NK-92 treated with Interleukin-12 subunit alpha and Interleukin-12 subunit beta, amount 100 ng/mL, for 24 hours (cell line): ENCODE measurements at regions not wholly inside any gene's neighbourhood (a gene's known extent, or its start where the extent isn't known, plus 50 kb on each side); places are given as distances from the start of the nearest gene placed in this dataset.
"Not testable (repeated sequence)": the region's sequence is repeated elsewhere in the genome, so short reads cannot be mapped to it uniquely, and the experiment has no call there.

Source experiments
- DNase-seq: peaks from one replicate; lab custom pipeline; 2025; lab: John Stamatoyannopoulos, UW

DNA sequence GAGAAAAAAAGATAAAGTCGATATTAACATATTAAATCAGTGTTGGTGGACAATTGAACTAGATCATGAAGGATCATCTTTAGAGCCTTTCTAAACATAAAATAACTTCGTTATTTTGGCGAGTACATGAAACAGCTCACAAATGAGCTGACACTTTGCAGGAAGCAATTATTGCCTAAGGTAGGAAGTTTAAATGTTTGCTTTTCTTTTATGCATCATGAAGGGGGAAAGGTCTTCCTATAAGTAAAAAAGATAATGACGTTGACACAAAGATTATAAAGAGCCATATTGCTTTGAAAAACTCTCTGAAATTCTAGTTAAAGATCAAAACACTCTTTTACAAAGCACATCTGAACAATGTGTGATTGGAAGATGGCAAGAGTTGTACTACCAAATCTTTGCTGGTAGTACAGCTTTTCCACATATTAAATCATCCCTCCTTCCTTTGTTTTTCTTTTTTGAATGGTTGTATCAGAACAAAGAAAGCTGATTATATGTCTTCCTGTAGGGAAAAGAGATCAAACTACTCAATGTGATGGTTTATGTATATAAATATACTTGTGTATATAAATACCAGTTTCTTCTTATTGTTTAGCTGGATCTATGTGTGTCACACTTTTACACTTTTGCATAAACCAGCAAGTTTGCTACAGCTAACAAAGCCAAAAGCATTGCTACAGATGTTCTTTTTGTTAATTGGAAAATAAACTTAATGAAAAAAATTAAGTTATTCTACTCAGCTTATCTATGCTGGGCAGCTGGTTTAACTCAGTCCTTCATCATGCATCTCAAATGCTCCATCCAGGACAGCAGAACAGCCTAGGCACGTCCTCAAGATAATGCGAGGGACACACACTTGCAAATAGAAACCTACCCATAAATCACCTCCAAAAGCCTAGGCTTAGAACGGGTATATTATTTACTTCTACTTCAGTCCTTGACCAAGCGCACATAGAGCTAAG lies 850.8 kb upstream of the ROBO1 start:
- no peak for DNase-seq

DNA sequence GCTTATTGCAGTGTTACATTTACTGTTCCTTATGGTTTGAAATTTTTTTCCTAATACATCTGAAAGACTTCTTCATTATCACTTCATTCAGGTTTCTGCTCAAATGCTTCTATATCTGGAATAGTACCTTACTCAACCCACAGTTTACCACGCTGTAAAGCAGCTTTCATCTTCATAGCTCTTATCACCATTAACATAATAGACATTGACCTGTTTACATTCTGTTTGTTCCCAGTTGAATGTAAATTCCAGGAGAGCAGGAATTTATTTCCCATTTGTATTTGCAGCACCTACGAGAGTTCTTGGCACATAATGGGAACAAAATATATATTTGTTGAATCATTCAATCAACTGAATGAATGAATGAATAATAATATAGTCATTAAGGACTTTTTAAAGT lies 844.6 kb upstream of the ROBO1 start:
- no peak for DNase-seq

DNA sequence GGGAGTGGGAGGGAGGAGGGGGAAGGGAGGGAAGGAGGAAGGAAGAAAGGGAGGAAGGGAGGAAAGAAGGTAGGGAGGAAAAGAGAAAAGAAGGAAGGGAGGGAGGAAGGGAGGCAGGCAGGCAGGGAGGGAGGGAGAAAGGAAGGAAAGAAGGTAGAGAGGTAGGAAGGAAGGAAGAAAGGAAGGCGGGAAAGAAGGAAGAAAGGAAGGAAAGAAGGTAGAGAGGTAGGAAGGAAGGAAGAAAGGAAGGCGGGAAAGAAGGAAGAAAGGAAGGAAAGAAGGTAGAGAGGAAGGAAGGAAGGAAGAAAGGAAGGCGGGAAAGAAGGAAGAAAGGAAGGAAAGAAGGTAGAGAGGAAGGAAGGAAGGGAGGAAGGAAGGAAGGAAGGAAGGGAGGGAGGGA lies 840.3 kb upstream of the ROBO1 start:
- not testable (repeated sequence) for DNase-seq

DNA sequence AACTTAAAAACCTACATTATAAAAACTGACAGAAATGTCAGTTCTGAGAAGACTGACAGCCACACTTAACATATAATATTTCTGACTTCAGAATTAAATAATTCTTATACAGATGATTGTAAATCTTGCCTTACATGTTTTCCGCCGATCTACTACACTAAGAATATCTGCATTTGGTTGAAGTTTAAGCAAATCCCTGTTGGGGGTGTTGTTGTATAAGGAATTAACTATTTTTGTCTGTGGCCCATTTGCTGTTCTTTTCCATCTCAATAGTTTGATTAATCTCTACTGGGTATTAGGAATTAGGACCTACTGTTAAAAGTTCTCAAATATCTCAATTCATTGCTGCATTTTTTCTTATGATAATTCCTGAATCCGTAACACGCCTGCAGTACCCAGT lies 838.3 kb upstream of the ROBO1 start:
- DNase-seq: no peak

DNA sequence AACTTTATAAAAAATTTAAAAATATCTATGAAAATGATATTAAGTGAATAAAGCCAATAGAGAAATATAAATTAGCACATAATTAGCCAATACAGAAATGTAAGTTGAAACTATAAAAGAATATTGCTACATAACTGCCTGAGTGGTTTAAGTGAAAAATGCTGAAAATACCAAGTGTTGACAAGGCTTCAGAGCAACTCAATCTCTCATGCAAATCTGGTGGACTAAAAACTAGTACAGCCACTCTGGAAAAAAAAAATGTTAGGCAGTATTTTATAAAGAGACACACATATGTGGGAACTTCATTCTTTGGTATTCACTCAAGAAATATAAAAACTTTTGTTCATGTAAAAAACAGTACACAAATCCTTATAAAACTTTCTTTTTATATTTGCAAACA lies 833.7 kb upstream of the ROBO1 start:
- no peak for DNase-seq

DNA sequence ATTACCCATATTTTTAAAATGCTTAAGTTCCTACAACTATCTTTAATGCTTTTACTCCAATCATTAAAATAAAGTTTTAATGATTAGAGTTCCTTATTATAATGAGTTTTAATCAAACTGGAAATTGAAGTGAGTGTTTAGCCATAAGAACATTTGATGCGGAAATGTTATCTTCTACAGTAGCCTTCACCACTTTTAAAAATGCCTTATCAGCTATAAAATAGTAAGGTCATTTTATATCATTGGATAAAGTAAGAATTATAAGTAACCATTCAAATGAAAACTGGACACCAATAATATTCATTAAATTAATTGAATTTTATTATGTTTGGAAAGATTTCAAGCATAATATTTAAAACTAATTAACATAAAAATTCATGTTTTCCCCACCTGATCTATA lies 825.0 kb upstream of the ROBO1 start:
- DNase-seq: no peak

DNA sequence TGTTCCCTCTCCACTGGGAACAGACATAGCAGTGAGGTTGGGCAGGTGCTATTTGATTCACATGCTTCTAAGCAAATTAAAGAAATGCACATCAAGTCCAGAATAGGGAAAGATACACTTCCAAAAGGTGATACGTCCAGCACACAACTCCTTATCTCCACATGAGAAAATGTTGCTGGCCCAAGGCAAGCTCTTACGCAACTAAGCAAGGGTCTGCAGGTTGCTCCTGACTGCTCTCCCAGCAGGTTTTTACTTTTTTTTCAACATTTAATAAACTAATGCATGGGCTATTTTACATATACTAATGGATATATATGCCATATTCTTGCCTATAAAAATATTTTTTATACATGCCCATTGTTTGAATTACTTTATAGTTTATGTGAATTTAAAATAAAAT lies 818.5 kb upstream of the ROBO1 start:
- no peak for DNase-seq

DNA sequence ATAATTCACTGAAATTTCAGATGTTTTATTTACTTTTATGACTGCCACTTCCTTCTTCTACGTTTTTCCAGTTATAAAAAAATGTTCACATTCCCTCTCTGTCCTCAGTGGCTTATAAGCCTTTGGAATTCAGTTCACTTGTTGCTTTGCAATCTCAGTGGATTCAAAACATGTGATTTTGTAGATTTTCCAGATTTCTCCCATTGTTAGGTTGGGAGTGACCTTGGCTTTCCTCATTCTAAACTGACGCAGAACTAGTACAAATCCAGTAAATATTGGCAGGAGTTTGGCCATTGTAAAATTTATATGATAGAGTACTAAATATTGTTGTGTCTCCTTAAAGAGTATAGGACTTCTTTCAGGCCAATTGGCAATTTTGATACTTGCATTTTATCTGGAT lies 812.3 kb upstream of the ROBO1 start:
- no peak for DNase-seq

DNA sequence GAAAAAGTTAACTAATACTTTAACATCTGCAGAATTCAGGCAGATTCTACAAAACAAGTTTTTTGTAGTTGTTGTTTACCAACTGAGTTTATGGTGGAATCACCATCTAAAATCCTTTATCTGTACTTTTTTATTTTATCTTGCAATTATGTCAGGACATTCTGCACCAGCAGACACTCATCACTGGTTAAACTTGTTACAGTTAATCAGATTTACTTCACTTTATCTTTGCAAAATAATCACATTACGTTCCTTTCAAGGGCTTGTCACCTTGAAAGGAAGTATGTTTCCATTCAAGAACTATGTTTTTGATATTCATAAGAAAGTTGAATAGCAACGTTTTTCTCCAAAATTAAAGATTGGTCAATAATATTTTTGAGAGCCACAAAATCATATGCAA lies 796.6 kb upstream of the ROBO1 start:
- no peak for DNase-seq

DNA sequence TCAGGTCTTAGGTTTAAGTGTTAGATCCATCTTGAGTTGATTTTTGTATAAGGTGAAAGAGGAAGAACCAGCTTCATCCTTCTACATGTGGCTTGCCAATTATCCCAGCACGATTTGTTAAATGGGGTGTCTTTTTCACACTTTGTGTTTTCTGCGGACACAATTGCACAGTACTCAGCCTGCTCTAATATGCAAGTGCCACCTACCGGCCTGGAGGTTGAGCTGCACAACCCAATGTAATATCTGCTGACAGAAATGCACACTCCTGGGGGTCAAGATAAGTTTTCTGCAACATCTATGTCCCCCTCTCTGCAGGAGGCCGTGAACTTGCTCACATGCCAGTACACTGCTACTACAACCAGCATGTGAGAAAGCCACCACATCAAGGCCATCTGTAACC lies 791.9 kb upstream of the ROBO1 start:
- no peak for DNase-seq

DNA sequence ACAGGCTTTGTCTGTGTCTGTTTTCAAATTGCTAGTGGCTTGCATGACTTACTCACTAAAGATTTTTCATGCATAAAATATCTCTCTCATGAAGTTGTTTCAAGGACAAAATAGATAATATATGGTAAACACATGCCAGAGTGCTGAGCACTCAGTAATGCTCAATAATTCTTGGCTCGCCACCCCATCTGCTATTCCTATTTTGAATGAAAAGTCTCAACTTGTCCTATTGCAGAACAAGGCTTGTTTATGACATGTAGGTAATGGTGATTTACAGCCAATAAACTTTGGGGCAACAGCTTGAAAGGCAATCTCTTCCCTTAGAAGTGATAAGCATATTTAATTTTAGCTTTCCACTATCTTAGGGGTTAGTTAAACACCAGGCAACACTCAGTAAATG lies 789.0 kb upstream of the ROBO1 start:
- no peak for DNase-seq

DNA sequence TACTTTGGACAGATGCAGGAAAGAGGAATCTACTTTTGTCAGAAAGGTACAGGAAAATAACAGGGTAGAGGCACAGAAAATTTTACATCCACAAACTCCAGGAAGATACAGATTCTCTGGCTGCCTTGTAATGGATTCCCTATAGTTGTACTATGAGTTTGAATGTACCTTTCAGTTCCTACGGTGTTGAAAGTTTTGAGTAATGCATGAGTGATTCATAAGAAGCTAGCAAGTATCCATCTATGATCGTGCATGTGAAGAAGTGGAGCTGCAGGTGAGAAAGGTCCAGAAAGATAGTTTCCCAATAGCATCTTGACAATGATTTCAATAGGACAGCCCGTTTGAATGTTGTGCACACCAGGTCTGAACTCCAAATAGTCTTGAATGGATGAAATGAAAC lies 786.5 kb upstream of the ROBO1 start:
- no peak for DNase-seq

DNA sequence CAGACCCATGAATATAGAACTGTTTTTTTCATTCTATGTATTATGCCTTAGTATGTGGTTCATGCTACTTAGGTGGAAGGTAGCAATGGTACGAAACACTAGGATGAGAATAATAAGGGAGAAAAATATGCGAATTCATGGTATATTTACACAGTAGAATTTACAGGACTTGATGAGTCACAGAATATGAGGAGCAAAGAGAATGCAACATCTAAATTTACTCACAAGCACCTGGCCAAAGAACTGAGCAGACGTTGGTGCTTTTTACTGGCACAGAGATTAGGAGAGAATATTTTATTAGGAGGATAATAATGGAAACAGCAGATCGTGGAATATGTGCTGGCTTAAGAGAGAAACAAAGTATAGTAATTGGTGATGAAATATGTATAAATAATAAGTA lies 785.4 kb upstream of the ROBO1 start:
- no peak for DNase-seq

DNA sequence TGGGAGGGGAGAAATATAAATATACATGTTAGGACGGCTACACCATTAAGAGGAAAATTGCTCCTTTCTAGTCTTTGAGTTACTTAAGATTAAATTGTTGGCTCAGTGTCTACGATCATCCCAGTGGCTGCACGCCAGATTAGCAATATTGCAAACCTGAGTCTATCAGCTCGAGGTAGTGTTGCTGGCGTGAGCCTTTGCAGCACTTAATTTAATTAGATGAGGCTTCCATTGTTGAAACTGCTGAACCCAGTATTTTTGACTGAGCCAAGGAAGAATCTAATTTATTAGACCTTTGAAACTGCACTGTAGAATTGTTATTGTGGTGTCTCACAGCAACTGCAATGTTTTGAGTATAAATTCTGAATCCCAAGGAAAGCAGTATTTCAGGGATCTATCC lies 782.4 kb upstream of the ROBO1 start:
- DNase-seq: no peak

DNA sequence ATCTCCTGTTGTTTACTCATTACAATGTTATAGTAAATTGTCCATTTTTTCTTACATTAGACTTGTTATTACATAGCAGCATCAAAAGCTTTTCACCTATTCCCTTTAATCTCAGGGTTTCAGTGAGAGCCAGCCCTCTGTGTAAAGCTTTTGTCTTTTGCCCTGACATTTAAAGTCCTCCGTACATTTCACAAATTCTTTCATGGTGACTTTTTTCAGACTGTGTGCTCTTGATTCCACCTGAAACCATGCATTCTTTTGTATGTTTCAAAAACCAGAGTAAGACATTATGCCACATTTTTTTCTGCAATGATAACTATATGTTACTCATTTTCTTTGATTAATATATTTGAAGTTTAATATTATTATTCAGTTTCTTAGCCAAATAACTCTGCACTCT lies 781.4 kb upstream of the ROBO1 start:
- DNase-seq: no peak

DNA sequence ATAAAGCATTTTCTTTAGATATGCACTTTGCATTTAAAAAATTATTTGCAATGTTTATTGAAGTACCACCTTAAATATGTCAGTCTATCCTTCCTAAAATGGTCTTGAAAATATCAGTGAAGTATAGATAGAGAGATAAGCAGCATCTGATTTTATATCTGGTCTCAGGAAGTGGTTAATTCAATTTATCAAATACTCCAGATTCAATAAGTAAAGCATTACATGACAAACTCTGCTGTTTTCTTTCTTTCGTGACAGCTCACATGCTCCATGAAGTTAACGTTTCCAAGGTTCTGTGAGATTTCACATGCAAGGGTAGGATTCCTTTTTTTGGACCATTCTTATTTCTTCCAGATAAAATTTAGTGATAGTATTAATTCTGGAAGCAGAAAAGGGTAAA lies 775.4 kb upstream of the ROBO1 start:
- no peak for DNase-seq

DNA sequence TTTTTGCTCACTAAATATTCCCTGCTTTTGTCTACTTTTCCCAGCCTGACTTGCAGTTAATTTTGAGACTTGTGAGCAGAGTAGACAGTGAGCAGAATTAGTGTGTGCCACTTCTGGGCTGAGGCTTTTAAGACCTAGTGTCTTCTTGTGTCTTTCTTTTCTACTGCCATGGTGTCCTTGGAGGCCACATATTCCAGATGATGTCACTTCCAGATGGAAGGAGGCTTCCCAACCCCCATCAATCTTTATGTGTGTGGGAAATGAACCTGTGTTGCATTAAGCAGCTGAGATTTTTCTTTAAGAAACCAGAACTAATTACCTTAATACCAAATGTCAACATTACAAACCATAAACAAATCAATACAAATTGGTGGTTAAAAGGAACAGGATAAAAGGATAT lies 774.7 kb upstream of the ROBO1 start:
- DNase-seq: no peak

DNA sequence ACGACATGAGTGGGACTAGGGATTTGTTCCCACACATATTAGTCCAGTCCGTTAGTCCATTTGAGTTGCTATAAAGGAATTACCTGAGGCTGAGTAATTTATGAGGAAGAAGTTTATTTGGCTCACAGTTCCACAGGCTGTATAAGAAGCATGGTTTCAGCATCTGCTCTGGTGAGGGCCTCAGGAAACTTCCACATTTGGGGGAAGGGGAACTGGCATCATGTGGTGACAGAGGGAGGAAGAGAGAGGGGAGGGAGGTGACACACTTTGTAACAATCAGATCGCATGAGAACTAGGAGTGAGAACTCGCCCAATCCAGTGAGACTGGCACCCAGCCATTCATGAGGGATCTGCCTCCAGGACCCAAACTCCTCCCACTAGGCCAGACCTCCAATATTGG lies 769.9 kb upstream of the ROBO1 start:
- DNase-seq: no peak

DNA sequence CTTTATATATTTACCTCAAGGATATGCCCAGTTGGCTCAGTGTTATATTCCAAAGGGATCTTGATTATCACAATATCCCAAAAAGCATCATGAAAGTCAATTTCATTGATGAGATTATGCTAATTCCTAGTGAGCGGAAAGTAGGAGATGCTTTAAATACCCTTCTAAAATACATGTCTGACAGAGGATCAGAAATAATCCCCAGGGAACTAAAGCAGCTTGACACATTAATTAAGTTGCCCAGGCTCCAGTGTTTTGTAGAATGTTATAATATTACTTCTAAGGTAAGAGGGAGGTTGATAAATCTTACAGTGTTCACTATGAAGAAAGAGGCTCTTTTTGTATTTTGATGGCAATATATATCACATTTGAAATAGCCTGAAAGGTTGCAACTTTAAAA lies 767.5 kb upstream of the ROBO1 start:
- DNase-seq: no peak

DNA sequence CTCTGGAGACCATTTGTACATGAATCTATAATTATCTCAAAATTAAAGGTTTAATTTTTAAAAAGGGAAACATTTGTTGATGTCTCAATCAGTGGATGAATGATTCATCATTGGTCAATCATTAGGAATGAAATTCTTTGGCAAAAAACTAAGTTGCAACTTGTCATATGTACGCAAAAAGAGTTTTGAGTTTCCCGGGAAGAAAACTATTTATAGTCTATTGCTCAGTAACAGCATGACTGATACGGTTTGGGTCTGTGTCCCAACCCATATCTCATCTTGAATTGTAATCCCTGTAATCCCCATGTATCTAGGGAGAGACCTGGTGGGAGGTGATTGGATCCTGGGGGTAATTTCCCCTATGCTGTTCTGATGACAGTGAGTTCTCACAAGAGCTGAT lies 765.8 kb upstream of the ROBO1 start:
- DNase-seq: no peak

DNA sequence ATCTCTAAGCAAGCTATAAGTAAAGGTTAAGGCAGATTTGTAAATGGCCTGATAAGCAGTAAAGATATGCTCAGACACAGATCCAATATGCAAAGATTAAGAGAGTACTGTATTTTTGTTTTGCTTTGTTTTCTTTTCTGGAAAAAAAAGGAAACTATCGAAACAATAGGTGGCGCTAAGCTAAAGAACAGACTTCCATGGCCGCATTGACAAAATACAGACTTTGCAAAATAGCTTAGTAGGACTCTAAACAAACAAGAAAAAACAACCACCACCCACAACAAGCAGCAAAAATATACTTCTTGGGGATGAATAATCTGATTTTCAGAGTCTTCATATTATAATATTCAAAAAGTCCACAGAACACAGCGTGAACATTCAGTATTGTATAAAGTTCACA lies 758.4 kb upstream of the ROBO1 start:
- DNase-seq: no peak

DNA sequence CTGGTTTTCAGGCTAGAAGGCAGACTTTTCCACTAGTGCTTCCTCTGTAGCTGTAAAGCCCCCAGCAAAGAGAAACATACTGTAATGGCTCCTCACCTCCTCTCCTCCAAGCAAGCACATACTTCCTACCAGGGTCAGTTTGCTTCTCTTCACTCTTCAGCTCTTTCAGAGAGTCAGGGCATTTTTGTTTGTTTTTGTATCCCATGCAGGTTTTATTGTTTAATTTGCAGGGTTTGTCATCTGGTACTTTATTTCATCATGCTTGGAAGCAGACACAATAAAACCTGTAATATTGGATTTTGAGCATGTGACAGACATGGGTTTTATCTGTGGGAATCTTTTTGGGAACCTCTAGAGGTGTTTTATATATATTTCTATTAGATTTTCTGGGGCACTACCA lies 753.3 kb upstream of the ROBO1 start:
- DNase-seq: no peak

DNA sequence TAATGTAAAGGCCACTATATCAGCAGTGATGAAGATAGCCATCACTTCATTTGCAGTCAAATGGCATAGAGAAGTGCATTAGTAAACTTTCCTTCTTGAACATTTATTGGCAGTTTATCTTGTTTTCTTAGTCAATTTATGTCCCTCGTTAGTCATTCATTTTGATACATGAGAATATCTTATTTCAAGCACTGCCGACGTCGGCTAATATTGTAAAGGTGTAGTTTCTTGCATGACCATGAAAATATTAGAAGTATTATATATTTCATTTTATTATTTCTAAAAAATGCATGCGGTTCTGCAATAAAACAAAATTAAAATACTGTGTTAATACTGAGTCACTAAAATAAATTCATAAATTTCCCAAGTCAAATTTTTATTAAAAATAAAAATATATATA lies 751.6 kb upstream of the ROBO1 start:
- DNase-seq: no peak

DNA sequence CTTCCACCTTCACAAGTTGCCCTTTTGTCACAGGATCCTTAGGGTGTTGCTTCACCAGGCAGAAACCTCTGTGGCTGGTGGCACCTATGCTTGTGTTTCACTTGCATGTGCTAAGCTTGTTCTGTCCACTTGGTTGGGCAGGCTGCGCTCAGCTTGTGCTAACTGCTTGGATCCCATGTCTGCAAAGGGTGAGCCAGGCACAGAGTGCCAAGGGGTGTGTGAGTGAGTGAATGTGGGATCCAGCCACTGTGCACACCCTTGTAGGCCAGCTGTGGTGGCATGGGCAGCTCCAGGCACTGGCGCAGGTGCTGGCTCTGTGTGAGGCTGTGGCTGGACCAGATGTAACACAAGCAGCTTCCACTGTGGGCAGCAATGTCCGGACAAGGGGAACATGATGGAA lies 728.7 kb upstream of the ROBO1 start:
- DNase-seq: no peak
